Fibroblast of lung (primary cell): ENCODE measurements at regions not wholly inside any gene's neighbourhood (a gene's known extent, or its start where the extent isn't known, plus 50 kb on each side); places are given as distances from the start of the nearest gene placed in this dataset.

ENCODE experiments used
- DNase-seq, 2 donors: peaks; one replicate each; pipeline versions ENCODE4 v3.0.0 to v3.0.0-alpha.2; 2010; ENCODE audit warnings: low read depth in 2 of 2
- H2AFZ ChIP-seq: 2 replicates; pipeline ENCODE4 v1.5.1; 2012; ENCODE audit warnings: low read length, control low read depth, inconsistent platforms
- H3K27ac ChIP-seq: 2 replicates; pipeline ENCODE4 v1.5.1; 2011; ENCODE audit warnings: low read length, control low read depth; ENCODE audit not compliant: insufficient read depth
- H3K27me3 ChIP-seq: 2 replicates; pipeline ENCODE4 v1.5.1; 2011; ENCODE audit warnings: mild to moderate bottlenecking, low read length; ENCODE audit not compliant: control insufficient read depth, insufficient read depth
- H3K36me3 ChIP-seq: 2 replicates; pipeline ENCODE4 v1.5.1; 2011; ENCODE audit warnings: low read length; ENCODE audit not compliant: control insufficient read depth, insufficient read depth
- H3K4me1 ChIP-seq: 2 replicates; pipeline ENCODE4 v1.5.1; 2011; ENCODE audit warnings: low read length; ENCODE audit not compliant: control insufficient read depth, insufficient read depth; ENCODE audit errors: extremely low read depth
- H3K4me2 ChIP-seq: 2 replicates; pipeline ENCODE4 v1.5.1; 2011; ENCODE audit warnings: low read length, control low read depth; ENCODE audit not compliant: insufficient read depth; ENCODE audit errors: extremely low read depth
- H3K4me3 ChIP-seq, 4 experiments: fragments of 200-600 bp in 1 of 4; sonication (generic) in 1 of 4; replicated peaks in 1 of 4; 2 replicates each; pipeline ENCODE4 v1.5.1; 2011 to 2016; ENCODE audit warnings: low read length in 4 of 4, low read depth in 3 of 4, mild to moderate bottlenecking in 3 of 4, control low read depth in 2 of 4, inconsistent platforms in 1 of 4, mixed read lengths in 1 of 4; ENCODE audit not compliant: insufficient read depth in 1 of 4; ENCODE audit errors: control extremely low read depth in 1 of 4
- H3K79me2 ChIP-seq: 2 replicates; pipeline ENCODE4 v1.5.1; 2012; ENCODE audit warnings: mild to moderate bottlenecking, low read length, inconsistent platforms; ENCODE audit not compliant: control insufficient read depth, insufficient read depth
- H3K9ac ChIP-seq: 2 replicates; pipeline ENCODE4 v1.5.1; 2011; ENCODE audit warnings: mild to moderate bottlenecking, low read length, control low read depth; ENCODE audit not compliant: insufficient read depth
- H3K9me3 ChIP-seq: 2 replicates; pipeline ENCODE4 v1.5.1; 2012; ENCODE audit warnings: low read depth, low read length; ENCODE audit not compliant: control insufficient read depth, insufficient read depth
- H4K20me1 ChIP-seq: 2 replicates; pipeline ENCODE4 v1.5.1; 2011; ENCODE audit warnings: low read length; ENCODE audit not compliant: control insufficient read depth, insufficient read depth; ENCODE audit errors: extremely low read depth
- EZH2 ChIP-seq: IDR thresholded peaks from 2 replicates; pipeline ENCODE4 v1.5.1; 2012; ENCODE audit warnings: low read length, control low read depth, mild to moderate bottlenecking; ENCODE audit errors: missing control alignments
- TF ChIP-seq, protein P1 (sequence below), 2 donors: IDR thresholded peaks in 1 of 2; conservative IDR thresholded peaks in 1 of 2; 1 replicate in 1 of 2; 2 replicates in 1 of 2; pipeline ENCODE4 v1.5.1; 2011 to 2012; ENCODE audit warnings: low read length in 2 of 2, control low read depth in 1 of 2, inconsistent platforms in 1 of 2, low read depth in 1 of 2, mild to moderate bottlenecking in 1 of 2

GRCh38 chr19:30158893-30159245 is 213.3 kb upstream of the ZNF536 start:
- H3K4me2 ChIP-seq = no peak overlapping the region
- H2AFZ ChIP-seq = no peak overlapping the region
- H3K9me3 ChIP-seq = no peaks in the 10 kb centered on the region
- no peaks in the 10 kb centered on the region for H3K36me3 ChIP-seq
- no peak for DNase-seq
- H3K4me3 ChIP-seq = no peak overlapping the region
- H3K9ac ChIP-seq = no peak overlapping the region
- H4K20me1 ChIP-seq = no peaks in the 10 kb centered on the region
- no peaks in the 10 kb centered on the region for H3K79me2 ChIP-seq
- H3K27ac ChIP-seq = no peak overlapping the region
- TF ChIP-seq EZH2 = no peak
- TF ChIP-seq, protein P1, sequence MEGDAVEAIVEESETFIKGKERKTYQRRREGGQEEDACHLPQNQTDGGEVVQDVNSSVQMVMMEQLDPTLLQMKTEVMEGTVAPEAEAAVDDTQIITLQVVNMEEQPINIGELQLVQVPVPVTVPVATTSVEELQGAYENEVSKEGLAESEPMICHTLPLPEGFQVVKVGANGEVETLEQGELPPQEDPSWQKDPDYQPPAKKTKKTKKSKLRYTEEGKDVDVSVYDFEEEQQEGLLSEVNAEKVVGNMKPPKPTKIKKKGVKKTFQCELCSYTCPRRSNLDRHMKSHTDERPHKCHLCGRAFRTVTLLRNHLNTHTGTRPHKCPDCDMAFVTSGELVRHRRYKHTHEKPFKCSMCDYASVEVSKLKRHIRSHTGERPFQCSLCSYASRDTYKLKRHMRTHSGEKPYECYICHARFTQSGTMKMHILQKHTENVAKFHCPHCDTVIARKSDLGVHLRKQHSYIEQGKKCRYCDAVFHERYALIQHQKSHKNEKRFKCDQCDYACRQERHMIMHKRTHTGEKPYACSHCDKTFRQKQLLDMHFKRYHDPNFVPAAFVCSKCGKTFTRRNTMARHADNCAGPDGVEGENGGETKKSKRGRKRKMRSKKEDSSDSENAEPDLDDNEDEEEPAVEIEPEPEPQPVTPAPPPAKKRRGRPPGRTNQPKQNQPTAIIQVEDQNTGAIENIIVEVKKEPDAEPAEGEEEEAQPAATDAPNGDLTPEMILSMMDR (conservative IDR thresholded peaks at IDR 0.05 in 1 of 2, IDR thresholded peaks at IDR 0.05 in 1 of 2; ENCODE audit: low read depth in 1 of 2, low read length in 2 of 2) = no peak
- H3K27me3 ChIP-seq = no peaks in the 10 kb centered on the region
- no peaks in the 10 kb centered on the region for H3K4me1 ChIP-seq

DNA sequence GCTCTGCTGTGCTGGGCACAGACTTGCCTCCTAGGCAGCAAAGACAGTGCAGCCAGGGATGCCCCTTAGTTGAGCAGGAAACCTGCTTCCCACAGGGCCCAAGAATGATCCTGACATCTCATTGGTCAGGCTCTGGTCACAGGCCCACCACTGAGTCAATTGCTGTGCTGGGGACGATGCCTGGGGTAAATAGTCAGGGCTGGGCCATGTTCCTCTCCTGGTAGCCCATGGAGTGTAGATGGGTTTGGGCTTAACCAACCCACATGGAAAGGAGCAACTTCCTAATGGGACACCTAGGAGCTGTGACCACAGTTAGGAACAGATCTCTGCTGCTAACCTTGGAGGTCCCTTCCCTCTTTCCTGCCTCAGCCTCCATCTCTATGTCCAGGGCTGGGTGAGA is 212.5 kb upstream of the ZNF536 start:
- TF ChIP-seq, protein P1 (conservative IDR thresholded peaks at IDR 0.05 in 1 of 2, IDR thresholded peaks at IDR 0.05 in 1 of 2; ENCODE audit: low read depth in 1 of 2, low read length in 2 of 2) = no peak
- no peak for TF ChIP-seq EZH2
- Histone ChIP-seq H3K36me3 (no peaks in the 10 kb centered on the region), H3K9me3 (no peaks in the 10 kb centered on the region), H3K4me2 (no peak overlapping the region), H3K4me3 (no peak overlapping the region), H4K20me1 (no peaks in the 10 kb centered on the region), H3K79me2 (no peaks in the 10 kb centered on the region), H2AFZ (no peak overlapping the region), H3K4me1 (no peaks in the 10 kb centered on the region), H3K9ac (no peak overlapping the region), H3K27me3 (no peaks in the 10 kb centered on the region), H3K27ac (no peak overlapping the region)
- no peak for DNase-seq

DNA sequence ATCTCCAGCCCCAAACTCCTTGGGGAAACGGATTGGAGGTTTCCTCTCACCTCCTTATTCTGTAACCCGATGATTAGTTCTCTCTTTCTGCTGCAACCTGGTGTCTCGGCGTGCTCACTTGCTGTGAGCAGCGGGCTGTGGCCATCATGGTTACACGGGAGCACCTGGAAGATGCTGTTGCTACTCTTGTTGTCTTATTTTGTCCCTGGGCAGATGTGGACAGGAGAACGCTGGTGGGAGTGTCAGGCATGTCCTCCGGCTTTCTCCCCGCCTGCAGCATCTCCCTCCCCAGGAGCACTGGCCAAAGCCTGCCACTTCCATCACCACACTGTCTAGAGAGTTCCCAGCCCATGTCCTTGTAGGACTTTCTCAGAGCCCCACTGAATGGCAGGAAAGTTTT is 211.8 kb upstream of the ZNF536 start:
- H3K4me2 ChIP-seq = no peak overlapping the region
- no peak for DNase-seq
- TF ChIP-seq, protein P1 (conservative IDR thresholded peaks at IDR 0.05 in 1 of 2, IDR thresholded peaks at IDR 0.05 in 1 of 2; ENCODE audit: low read depth in 1 of 2, low read length in 2 of 2) = no peak
- no peak for TF ChIP-seq EZH2
- no peaks in the 10 kb centered on the region for H3K9me3 ChIP-seq
- no peaks in the 10 kb centered on the region for H4K20me1 ChIP-seq
- no peak overlapping the region for H3K27ac ChIP-seq
- no peak overlapping the region for H3K9ac ChIP-seq
- no peaks in the 10 kb centered on the region for H3K4me1 ChIP-seq
- no peaks in the 10 kb centered on the region for H3K79me2 ChIP-seq
- no peak overlapping the region for H3K4me3 ChIP-seq
- H2AFZ ChIP-seq = no peak overlapping the region
- no peaks in the 10 kb centered on the region for H3K36me3 ChIP-seq
- no peaks in the 10 kb centered on the region for H3K27me3 ChIP-seq
